ENCODE measurements at regions not wholly inside any gene's neighbourhood (a gene's known extent, or its start where the extent isn't known, plus 50 kb on each side); places are given as distances from the start of the nearest gene placed in this dataset.

DNA sequence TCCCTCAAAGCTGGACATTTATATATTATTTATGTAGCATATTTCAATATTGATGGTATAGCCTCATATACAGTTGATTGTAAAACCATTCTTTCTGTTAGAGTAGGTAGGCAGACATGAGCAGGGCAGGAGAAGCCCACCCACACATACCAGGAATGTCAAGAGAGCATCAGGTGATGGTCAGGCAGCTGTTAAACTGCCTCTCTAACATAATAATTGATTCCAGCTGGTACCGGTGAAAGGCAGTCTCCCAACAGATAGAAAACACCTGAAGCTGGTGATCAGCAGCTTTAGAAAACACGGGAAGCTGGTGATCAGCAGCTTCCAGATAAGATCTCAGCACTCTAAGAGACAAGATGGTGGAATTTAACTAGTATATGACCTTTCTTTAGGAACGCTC, 132.9 kb downstream of the SLITRK6 start:
- TF ChIP-seq, protein P1, sequence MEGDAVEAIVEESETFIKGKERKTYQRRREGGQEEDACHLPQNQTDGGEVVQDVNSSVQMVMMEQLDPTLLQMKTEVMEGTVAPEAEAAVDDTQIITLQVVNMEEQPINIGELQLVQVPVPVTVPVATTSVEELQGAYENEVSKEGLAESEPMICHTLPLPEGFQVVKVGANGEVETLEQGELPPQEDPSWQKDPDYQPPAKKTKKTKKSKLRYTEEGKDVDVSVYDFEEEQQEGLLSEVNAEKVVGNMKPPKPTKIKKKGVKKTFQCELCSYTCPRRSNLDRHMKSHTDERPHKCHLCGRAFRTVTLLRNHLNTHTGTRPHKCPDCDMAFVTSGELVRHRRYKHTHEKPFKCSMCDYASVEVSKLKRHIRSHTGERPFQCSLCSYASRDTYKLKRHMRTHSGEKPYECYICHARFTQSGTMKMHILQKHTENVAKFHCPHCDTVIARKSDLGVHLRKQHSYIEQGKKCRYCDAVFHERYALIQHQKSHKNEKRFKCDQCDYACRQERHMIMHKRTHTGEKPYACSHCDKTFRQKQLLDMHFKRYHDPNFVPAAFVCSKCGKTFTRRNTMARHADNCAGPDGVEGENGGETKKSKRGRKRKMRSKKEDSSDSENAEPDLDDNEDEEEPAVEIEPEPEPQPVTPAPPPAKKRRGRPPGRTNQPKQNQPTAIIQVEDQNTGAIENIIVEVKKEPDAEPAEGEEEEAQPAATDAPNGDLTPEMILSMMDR (IDR thresholded peaks at IDR 0.05; ENCODE audit: low read depth, low read length), result no peak
- no peak for DNase-seq (ENCODE audit: extremely low read depth, low read depth)

DNA sequence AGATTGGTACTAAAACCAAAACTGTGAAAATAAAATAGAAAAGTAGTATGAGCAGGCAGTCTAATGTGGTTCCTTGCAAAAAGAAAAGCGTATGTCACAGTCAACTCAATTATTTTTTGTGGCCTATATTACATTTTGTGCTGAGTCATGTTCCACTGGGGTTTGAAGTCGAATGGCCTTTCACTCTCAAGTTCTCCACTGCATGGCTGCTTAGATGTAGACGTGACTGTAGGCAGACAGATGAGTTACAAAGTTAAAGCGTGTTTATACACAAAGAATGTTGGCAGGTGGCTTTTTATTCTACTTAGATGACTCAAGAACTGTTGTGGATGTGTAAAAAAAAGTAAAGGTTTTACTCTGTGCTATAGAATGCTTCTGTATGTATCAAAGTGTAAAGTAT, 133.9 kb downstream of the SLITRK6 start:
- no peak for DNase-seq (ENCODE audit: extremely low read depth, low read depth)
- TF ChIP-seq, protein P1 (IDR thresholded peaks at IDR 0.05; ENCODE audit: low read depth, low read length), result no peak

DNA sequence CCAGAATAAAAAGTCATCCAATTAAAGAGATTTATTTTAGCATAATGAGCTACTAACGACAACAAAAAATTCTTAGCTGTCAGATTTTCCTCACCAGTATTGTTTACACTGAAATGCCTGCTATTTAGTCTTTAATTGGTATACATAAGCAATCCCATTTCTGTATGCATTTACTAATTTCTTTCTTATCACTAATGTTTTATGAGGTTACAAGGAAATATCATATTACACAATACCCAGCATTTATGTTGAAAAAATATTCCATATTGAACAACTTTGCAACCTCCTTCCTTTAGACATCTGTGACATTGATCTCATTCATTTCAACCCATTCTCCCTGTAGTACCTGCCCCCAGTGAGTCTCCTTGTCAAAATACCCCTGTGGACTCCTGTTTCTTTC, 135.4 kb downstream of the SLITRK6 start:
- DNase-seq (ENCODE audit: extremely low read depth, low read depth), result no peak
- TF ChIP-seq, protein P1 (IDR thresholded peaks at IDR 0.05; ENCODE audit: low read depth, low read length), result no peak

DNA sequence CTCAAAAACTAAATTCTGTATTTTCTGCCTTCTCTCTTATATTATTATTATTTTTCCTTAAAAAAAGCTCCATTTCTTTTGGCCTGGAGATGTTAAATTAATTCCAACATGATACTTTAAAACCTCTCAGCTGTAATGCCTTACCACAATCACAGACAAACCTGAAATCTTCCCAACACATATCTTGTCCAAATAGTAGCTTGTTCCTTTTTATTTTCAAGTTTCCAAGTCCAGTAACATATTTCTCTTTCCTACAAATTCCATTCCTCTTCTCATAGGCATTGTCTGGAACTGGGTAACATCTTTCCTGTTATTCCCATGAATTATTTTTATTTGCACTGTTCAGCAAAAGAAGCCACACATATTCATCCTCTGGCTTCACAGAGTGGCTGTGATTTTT, 137.0 kb downstream of the SLITRK6 start:
- no peak for DNase-seq (ENCODE audit: extremely low read depth, low read depth)
- TF ChIP-seq, protein P1 (IDR thresholded peaks at IDR 0.05; ENCODE audit: low read depth, low read length), result no peak

DNA sequence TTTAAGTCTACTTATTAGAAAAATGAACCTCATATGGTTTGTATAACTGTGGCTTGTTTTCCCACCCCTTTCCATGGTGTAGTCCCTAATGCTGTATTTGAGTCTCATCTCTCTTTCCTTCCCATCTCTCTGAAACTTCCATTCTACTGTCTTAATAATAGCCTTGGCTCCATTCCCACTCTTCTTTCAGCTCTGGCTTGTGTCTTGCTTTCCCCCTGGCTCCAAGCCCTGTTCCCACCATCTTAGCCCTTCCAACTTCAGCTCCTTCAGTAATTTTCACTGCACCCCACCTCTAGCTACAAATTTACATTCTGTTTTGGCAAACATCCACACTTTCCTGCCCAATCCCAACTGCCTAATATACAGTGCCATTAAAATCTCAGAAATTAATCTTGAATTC, 137.5 kb downstream of the SLITRK6 start:
- DNase-seq (ENCODE audit: extremely low read depth, low read depth), result no peak
- TF ChIP-seq, protein P1 (IDR thresholded peaks at IDR 0.05; ENCODE audit: low read depth, low read length), result no peak

DNA sequence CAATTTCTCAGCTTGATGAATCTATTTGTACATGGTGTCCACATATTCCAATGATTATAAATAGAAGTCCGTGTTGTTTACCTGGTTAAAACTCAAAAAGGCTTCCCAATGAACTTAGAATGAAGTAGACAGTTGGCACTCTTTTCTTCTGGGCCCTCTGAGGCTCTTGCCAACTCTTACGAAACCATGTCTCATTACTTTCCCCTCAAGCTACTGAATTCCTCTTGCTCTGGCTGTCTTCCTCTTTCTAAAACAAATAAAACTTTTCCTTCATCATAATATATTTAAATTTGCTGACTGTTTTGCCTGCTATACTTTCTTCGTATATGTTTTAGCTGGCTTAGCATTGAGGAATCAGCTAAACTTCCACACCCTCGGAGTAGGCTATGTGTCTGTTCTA, 139.7 kb downstream of the SLITRK6 start:
- TF ChIP-seq, protein P1 (IDR thresholded peaks at IDR 0.05; ENCODE audit: low read depth, low read length), result no peak
- no peak for DNase-seq (ENCODE audit: extremely low read depth, low read depth)

DNA sequence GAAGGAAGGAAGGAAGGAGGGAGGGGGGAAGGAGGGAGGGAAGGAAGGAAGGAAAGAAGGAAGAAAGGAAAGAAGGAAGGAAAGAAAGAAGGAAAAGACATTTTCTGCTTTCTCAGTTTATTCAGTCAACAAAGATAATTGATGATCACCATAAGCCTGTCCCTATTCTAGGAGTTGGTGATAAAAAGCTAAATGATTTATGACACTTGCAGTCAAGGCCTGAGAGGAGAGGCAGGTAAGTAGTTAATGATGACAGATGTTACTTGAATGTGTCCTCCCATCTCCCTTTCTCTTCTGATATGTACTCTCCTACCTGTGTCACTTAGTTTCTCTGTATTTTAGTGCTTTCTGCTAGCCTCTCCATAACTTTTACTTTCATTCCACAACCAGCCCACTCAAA, 141.3 kb downstream of the SLITRK6 start:
- DNase-seq (ENCODE audit: extremely low read depth, low read depth), result no peak
- TF ChIP-seq, protein P1 (IDR thresholded peaks at IDR 0.05; ENCODE audit: low read depth, low read length), result no peak

Measured in AG09319 (cell line).